Brain microvascular endothelial cell (primary cell): ENCODE measurements at regions not wholly inside any gene's neighbourhood (a gene's known extent, or its start where the extent isn't known, plus 50 kb on each side); places are given as distances from the start of the nearest gene placed in this dataset.

Experiments used
- DNase-seq: peaks from one replicate; pipeline ENCODE4 v3.0.0-alpha.2; 2020
- H3K27ac ChIP-seq: fragments of 250-450 bp; sonication (Bioruptor Pico); 2 replicates; pipeline ENCODE4 v1.5.1; 2020; ENCODE audit warnings: mild to moderate bottlenecking, moderate library complexity
- H3K27me3 ChIP-seq: fragments of 250-450 bp; sonication (Bioruptor Pico); replicated peaks from 2 replicates; pipeline ENCODE4 v1.5.1; 2020; ENCODE audit warnings: mild to moderate bottlenecking
- H3K36me3 ChIP-seq: fragments of 250-450 bp; sonication (Bioruptor Pico); replicated peaks from 2 replicates; pipeline ENCODE4 v1.5.1; 2020; ENCODE audit warnings: mild to moderate bottlenecking
- H3K4me3 ChIP-seq: 2 replicates; pipeline ENCODE4 v1.5.1; 2011; ENCODE audit warnings: low read depth, mild to moderate bottlenecking, control low read depth, low read length, moderate library complexity
- CTCF ChIP-seq: IDR thresholded peaks from 2 replicates; pipeline ENCODE4 v1.5.1; 2011; ENCODE audit warnings: low read depth, mild to moderate bottlenecking, moderate library complexity, low read length, control low read depth, inconsistent platforms; ENCODE audit errors: missing control alignments
- in situ Hi-C: cut with HindIII; loops from 2 replicates; pipeline ENCODE4 v1.10.0; 2017; ENCODE audit warnings: low sequenced_read_pairs, low pct_ligation_motif_present

- in situ Hi-C loops, result loop anchor here (25.0 kb wide), 1 partner anchor 206 kb away; no protein-coding TSS in a partner anchor
- no peaks in the 10 kb centered on the region for H3K27me3 ChIP-seq
- H3K4me3 ChIP-seq, result no peak overlapping the region
- TF ChIP-seq CTCF, result no peak
- no peak for DNase-seq
- no peaks in the 10 kb centered on the region for H3K36me3 ChIP-seq
- H3K27ac ChIP-seq, result no peak overlapping the region
Observed at GRCh38 chr3:14256561-14257342, 78.1 kb downstream of the LSM3 start.

GRCh38 chr3:14258906-14259904 lies 80.6 kb downstream of the LSM3 start:
- Histone ChIP-seq H3K27ac (no peak overlapping the region), H3K4me3 (no peak overlapping the region), H3K36me3 (no peaks in the 10 kb centered on the region), H3K27me3 (peaks cover 14% of the 10 kb centered on the region)
- TF ChIP-seq CTCF, result no peak
- DNase-seq, result no peak
- in situ Hi-C loops, result loop anchor here (25.0 kb wide), 1 partner anchor 203 kb away; no protein-coding TSS in a partner anchor

GRCh38 chr3:14260463-14260862 lies 81.8 kb downstream of the LSM3 start:
- Histone ChIP-seq H3K27ac (no peak overlapping the region), H3K36me3 (no peaks in the 10 kb centered on the region), H3K4me3 (no peak overlapping the region), H3K27me3 (peaks cover 18% of the 10 kb centered on the region)
- TF ChIP-seq CTCF, result no peak
- in situ Hi-C loops, result loop anchor here (25.0 kb wide), 1 partner anchor 202 kb away; no protein-coding TSS in a partner anchor
- DNase-seq, result no peak

GRCh38 chr3:14261229-14261628 lies 82.6 kb downstream of the LSM3 start:
- DNase-seq, result peak; percentile 66
- Histone ChIP-seq H3K4me3 (no peak overlapping the region), H3K27me3 (peaks cover 18% of the 10 kb centered on the region), H3K36me3 (no peaks in the 10 kb centered on the region), H3K27ac (no peak overlapping the region)
- in situ Hi-C loops, result loop anchor here (25.0 kb wide), 1 partner anchor 201 kb away; no protein-coding TSS in a partner anchor
- peak; percentile 98 for TF ChIP-seq CTCF

- no peak for TF ChIP-seq CTCF
- no peak overlapping the region for H3K4me3 ChIP-seq
- no peak for DNase-seq
- in situ Hi-C loops, result loop anchor here (25.0 kb wide), 1 partner anchor 200 kb away; no protein-coding TSS in a partner anchor
- peaks cover 18% of the 10 kb centered on the region for H3K27me3 ChIP-seq
- H3K36me3 ChIP-seq, result no peaks in the 10 kb centered on the region
- no peak overlapping the region for H3K27ac ChIP-seq
Observed at GRCh38 chr3:14262212-14262611, 83.6 kb downstream of the LSM3 start.
